GM12878 (cell line): ENCODE measurements at regions not wholly inside any gene's neighbourhood (a gene's known extent, or its start where the extent isn't known, plus 50 kb on each side); places are given as distances from the start of the nearest gene placed in this dataset.

Source experiments
- GABPA ChIP-seq: IDR thresholded peaks from 2 replicates; pipeline ENCODE4 v1.6.1; 2014; ENCODE audit warnings: antibody characterized with exemption, low read depth, mild to moderate bottlenecking, inconsistent platforms
- JUND ChIP-seq: IDR thresholded peaks from 2 replicates; pipeline ENCODE4 v1.6.1; 2012; ENCODE audit warnings: low read depth, mild to moderate bottlenecking, low read length, improper control_type of control experiment, moderate library complexity
- TF ChIP-seq, protein P1 (sequence below): fragments of 450-650 bp; IDR thresholded peaks from 2 replicates; pipeline ENCODE4 v1.6.1; 2016; ENCODE audit warnings: mild to moderate bottlenecking, moderate library complexity, borderline replicate concordance

DNA sequence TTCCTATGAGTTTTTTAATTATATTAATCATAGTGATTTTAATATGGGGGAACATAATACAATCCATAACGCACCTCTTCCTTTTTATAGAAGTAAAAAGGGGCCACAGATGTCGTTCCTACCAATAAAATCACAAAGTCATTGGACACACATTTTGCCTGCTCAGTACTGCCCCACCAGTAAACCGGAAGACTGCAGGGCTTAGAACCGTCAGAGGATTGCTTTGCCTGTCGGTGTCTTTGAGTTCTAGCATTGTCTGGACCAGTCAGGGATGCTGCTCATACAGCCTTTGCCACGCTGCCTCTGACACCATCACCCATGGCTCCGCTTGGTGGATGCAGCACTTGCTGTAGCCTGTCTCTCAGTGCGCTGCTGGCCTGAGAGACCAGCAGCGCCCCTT is 853.6 kb downstream of the C6orf118 start:
- no peak for TF ChIP-seq JUND
- TF ChIP-seq, protein P1, sequence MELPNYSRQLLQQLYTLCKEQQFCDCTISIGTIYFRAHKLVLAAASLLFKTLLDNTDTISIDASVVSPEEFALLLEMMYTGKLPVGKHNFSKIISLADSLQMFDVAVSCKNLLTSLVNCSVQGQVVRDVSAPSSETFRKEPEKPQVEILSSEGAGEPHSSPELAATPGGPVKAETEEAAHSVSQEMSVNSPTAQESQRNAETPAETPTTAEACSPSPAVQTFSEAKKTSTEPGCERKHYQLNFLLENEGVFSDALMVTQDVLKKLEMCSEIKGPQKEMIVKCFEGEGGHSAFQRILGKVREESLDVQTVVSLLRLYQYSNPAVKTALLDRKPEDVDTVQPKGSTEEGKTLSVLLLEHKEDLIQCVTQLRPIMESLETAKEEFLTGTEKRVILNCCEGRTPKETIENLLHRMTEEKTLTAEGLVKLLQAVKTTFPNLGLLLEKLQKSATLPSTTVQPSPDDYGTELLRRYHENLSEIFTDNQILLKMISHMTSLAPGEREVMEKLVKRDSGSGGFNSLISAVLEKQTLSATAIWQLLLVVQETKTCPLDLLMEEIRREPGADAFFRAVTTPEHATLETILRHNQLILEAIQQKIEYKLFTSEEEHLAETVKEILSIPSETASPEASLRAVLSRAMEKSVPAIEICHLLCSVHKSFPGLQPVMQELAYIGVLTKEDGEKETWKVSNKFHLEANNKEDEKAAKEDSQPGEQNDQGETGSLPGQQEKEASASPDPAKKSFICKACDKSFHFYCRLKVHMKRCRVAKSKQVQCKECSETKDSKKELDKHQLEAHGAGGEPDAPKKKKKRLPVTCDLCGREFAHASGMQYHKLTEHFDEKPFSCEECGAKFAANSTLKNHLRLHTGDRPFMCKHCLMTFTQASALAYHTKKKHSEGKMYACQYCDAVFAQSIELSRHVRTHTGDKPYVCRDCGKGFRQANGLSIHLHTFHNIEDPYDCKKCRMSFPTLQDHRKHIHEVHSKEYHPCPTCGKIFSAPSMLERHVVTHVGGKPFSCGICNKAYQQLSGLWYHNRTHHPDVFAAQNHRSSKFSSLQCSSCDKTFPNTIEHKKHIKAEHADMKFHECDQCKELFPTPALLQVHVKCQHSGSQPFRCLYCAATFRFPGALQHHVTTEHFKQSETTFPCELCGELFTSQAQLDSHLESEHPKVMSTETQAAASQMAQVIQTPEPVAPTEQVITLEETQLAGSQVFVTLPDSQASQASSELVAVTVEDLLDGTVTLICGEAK = no peak
- TF ChIP-seq GABPA = no peak
